ENCODE measurements at regions not wholly inside any gene's neighbourhood (a gene's known extent, or its start where the extent isn't known, plus 50 kb on each side); places are given as distances from the start of the nearest gene placed in this dataset.

DNA sequence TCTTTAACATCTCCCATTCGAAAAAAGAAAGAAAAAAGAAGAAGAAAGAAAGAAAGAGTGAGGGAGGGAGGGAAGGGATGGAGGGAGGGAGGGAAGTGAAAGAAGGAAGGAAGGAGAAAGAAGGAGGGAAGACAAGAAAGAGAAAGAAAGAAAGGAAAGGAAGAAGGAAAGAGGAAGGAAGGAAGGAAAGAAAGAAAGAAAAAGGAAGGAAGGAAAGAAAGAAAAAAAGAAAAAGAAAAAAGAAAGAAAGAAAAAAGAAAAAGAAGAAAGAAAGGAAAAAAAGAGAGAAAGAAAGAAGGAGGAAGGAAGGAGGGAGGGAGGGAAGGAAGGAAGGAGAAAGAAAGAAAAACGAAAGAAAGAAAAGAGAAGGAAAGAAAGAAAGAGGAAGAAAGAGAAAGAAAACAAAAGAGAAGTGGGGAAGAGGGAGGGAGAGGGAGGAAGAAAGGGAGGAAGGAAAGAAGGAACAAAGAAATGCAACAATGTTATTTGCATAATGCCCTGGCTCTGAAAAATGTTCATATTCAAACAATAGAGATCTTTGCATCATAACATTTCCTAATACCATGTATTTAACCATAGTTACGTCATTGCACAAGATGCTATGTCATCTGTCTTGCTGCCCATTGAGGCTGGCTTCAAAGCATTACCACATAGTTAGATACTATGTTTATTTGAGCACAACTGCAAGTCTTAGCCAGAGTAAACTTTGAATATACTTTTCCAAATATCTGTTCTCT is 550.6 kb downstream of the DSC3 start:
- no peak for TF ChIP-seq POLR2A (IDR thresholded peaks at IDR 0.05; ENCODE audit: low read length)
- TF ChIP-seq GATA1 (IDR thresholded peaks at IDR 0.05; ENCODE audit: low read depth, low read length), result no peak

Data from erythroblast (primary cell).